SU-DHL-6 (cell line): ENCODE measurements at regions not wholly inside any gene's neighbourhood (a gene's known extent, or its start where the extent isn't known, plus 50 kb on each side); places are given as distances from the start of the nearest gene placed in this dataset.

Source experiments
- H2AFZ ChIP-seq: fragments of 200-600 bp; sonication (generic); 2 replicates; pipeline ENCODE4 v1.6.1; 2014; ENCODE audit warnings: low read depth, mild to moderate bottlenecking, moderate library complexity, mixed read lengths, antibody characterized with exemption, low read length; ENCODE audit not compliant: severe bottlenecking
- H3F3A ChIP-seq: fragments of 200-600 bp; shearing (Covaris generic); 2 replicates; pipeline ENCODE4 v1.6.0; 2016; ENCODE audit warnings: antibody characterized with exemption, mild to moderate bottlenecking; ENCODE audit not compliant: insufficient read depth
- H3K27ac ChIP-seq: fragments of 200-600 bp; sonication (generic); 2 replicates; pipeline ENCODE4 v1.5.1; 2016; ENCODE audit warnings: low read depth, mild to moderate bottlenecking, low read length, moderate library complexity, mixed read lengths
- H3K27me3 ChIP-seq: fragments of 200-600 bp; sonication (generic), shearing (Covaris generic); 2 replicates; pipeline ENCODE4 v1.6.0; 2014; ENCODE audit warnings: mild to moderate bottlenecking, low read length
- H3K36me3 ChIP-seq: fragments of 200-600 bp; sonication (generic); 2 replicates; pipeline ENCODE4 v1.6.1; 2014; ENCODE audit warnings: mild to moderate bottlenecking, low read length, mixed read lengths
- H3K4me2 ChIP-seq: fragments of 300-600, 200-600 bp; shearing (Covaris generic), sonication (generic); 2 replicates; pipeline ENCODE4 v1.6.0; 2014; ENCODE audit warnings: low read length, low read depth, mild to moderate bottlenecking; ENCODE audit not compliant: poor library complexity, severe bottlenecking
- H3K4me3 ChIP-seq: fragments of 200-600 bp; sonication (generic); 2 replicates; pipeline ENCODE4 v1.5.1; 2014; ENCODE audit warnings: antibody characterized with exemption, low read length, mild to moderate bottlenecking, mixed read lengths; ENCODE audit not compliant: insufficient read depth, poor library complexity, severe bottlenecking
- H3K79me2 ChIP-seq: fragments of 200-600 bp; sonication (generic); 2 replicates; pipeline ENCODE4 v1.6.1; 2014; ENCODE audit warnings: mild to moderate bottlenecking, low read length, moderate library complexity; ENCODE audit not compliant: insufficient read depth
- H3K9ac ChIP-seq: fragments of 200-600 bp; sonication (generic); 2 replicates; pipeline ENCODE4 v1.7.0; 2014; ENCODE audit warnings: mild to moderate bottlenecking, low read length
- H3K9me2 ChIP-seq: fragments of 200-600 bp; sonication (generic); replicated peaks from 2 replicates; pipeline ENCODE4 v1.6.1; 2014; ENCODE audit warnings: low read length; ENCODE audit not compliant: insufficient read depth
- H3K9me3 ChIP-seq: fragments of 200-600 bp; sonication (generic); 2 replicates; pipeline ENCODE4 v1.6.1; 2014; ENCODE audit warnings: low read length, mixed read lengths; ENCODE audit not compliant: insufficient read depth
- H4K20me1 ChIP-seq: fragments of 200-600 bp; sonication (generic); 2 replicates; pipeline ENCODE4 v1.6.1; 2014; ENCODE audit warnings: low read depth, mild to moderate bottlenecking, antibody characterized with exemption, low read length, moderate library complexity, mixed read lengths
- CTCF ChIP-seq: fragments of 200-600 bp; sonication (generic); IDR thresholded peaks from one replicate; pipeline ENCODE4 v1.5.1; 2017; ENCODE audit warnings: antibody characterized with exemption, mild to moderate bottlenecking, low read length, moderate library complexity; ENCODE audit not compliant: insufficient read depth, poor library complexity, severe bottlenecking
- EZH2phosphoT487 ChIP-seq: fragments of 200-600 bp; sonication (generic), shearing (Covaris generic); conservative IDR thresholded peaks from 2 replicates; pipeline ENCODE4 v1.6.1; 2018; ENCODE audit warnings: mild to moderate bottlenecking, antibody characterized with exemption, low read length, moderate library complexity, mixed read lengths

GRCh38 chr5:38783011-38783561 is 62.7 kb upstream of the OSMR start:
- Histone ChIP-seq H3K4me2 (no peak overlapping the region), H3K9me3 (no peaks in the 10 kb centered on the region), H3K27me3 (no peaks in the 10 kb centered on the region), H3K9me2 (no peaks in the 10 kb centered on the region), H3K9ac (no peak overlapping the region), H3K36me3 (no peaks in the 10 kb centered on the region), H4K20me1 (no peaks in the 10 kb centered on the region), H3K4me3 (no peak overlapping the region), H3K79me2 (no peaks in the 10 kb centered on the region), H3F3A (no peaks in the 10 kb centered on the region), H2AFZ (no peak overlapping the region), H3K27ac (no peak overlapping the region)
- TF ChIP-seq EZH2phosphoT487 (no peak), CTCF (no peak)

GRCh38 chr5:38789134-38789533 is 56.7 kb upstream of the OSMR start:
- Histone ChIP-seq H3K9ac (no peak overlapping the region), H2AFZ (no peak overlapping the region), H3K9me2 (no peaks in the 10 kb centered on the region), H3K4me3 (no peak overlapping the region), H3K27ac (no peak overlapping the region), H3K4me2 (no peak overlapping the region), H3K79me2 (no peaks in the 10 kb centered on the region), H3K9me3 (no peaks in the 10 kb centered on the region), H3K36me3 (no peaks in the 10 kb centered on the region), H3F3A (no peaks in the 10 kb centered on the region), H4K20me1 (no peaks in the 10 kb centered on the region), H3K27me3 (no peaks in the 10 kb centered on the region)
- TF ChIP-seq CTCF: no peak
- no peak for TF ChIP-seq EZH2phosphoT487

- TF ChIP-seq CTCF (no peak), EZH2phosphoT487 (no peak)
- Histone ChIP-seq H4K20me1 (no peaks in the 10 kb centered on the region), H3K27me3 (no peaks in the 10 kb centered on the region), H2AFZ (no peak overlapping the region), H3K9ac (no peak overlapping the region), H3K9me3 (no peaks in the 10 kb centered on the region), H3K79me2 (no peaks in the 10 kb centered on the region), H3F3A (no peaks in the 10 kb centered on the region), H3K4me3 (no peak overlapping the region), H3K27ac (no peak overlapping the region), H3K4me2 (no peak overlapping the region), H3K9me2 (no peaks in the 10 kb centered on the region), H3K36me3 (no peaks in the 10 kb centered on the region)
Measured at GRCh38 chr5:38789777-38790176, 56.0 kb upstream of the OSMR start.
